Glutamatergic neuron (in vitro differentiated cells): ENCODE measurements at regions not wholly inside any gene's neighbourhood (a gene's known extent, or its start where the extent isn't known, plus 50 kb on each side); places are given as distances from the start of the nearest gene placed in this dataset.

ENCODE experiments used
- DNase-seq: peaks from one replicate; pipeline ENCODE4 v3.0.0; 2022
- H3K27ac Mint-ChIP-seq: one replicate; pipeline ENCODE4 v1.8.0; 2020; ENCODE audit warnings: mild to moderate bottlenecking, mixed read lengths, inconsistent platforms; ENCODE audit not compliant: unreplicated experiment
- H3K27me3 Mint-ChIP-seq: one replicate; pipeline ENCODE4 v1.8.0; 2020; ENCODE audit warnings: mild to moderate bottlenecking, moderate library complexity, mixed read lengths, inconsistent platforms; ENCODE audit not compliant: unreplicated experiment
- H3K36me3 Mint-ChIP-seq: one replicate; pipeline ENCODE4 v1.8.0; 2020; ENCODE audit warnings: mild to moderate bottlenecking, mixed read lengths, inconsistent platforms; ENCODE audit not compliant: unreplicated experiment
- H3K4me1 Mint-ChIP-seq: one replicate; pipeline ENCODE4 v1.8.0; 2020; ENCODE audit warnings: mild to moderate bottlenecking, low read depth, mixed read lengths, inconsistent platforms; ENCODE audit not compliant: unreplicated experiment
- H3K4me3 Mint-ChIP-seq: one replicate; pipeline ENCODE4 v1.8.0; 2020; ENCODE audit warnings: mild to moderate bottlenecking, mixed read lengths, inconsistent platforms; ENCODE audit not compliant: unreplicated experiment
- H3K9me3 Mint-ChIP-seq: one replicate; pipeline ENCODE4 v1.8.0; 2020; ENCODE audit warnings: mild to moderate bottlenecking, moderate library complexity, mixed read lengths, inconsistent platforms; ENCODE audit not compliant: unreplicated experiment
- CTCF ChIP-seq: fragments of 200-600 bp; sonication (generic); IDR thresholded peaks from one replicate; pipeline ENCODE4 v1.5.0; 2021; ENCODE audit not compliant: partially characterized antibody, unreplicated experiment

- no peak for DNase-seq
- Mint-ChIP-seq H3K4me3 (no peak overlapping the region), H3K4me1 (no peaks in the 10 kb centered on the region), H3K27ac (no peak overlapping the region), H3K36me3 (no peaks in the 10 kb centered on the region), H3K27me3 (no peaks in the 10 kb centered on the region), H3K9me3 (no peaks in the 10 kb centered on the region)
- TF ChIP-seq CTCF, result no peak
Measured at GRCh38 chr20:10741060-10741459, 67.3 kb upstream of the JAG1 start.

GRCh38 chr20:10745790-10746189 lies 72.0 kb upstream of the JAG1 start:
- no peak for TF ChIP-seq CTCF
- DNase-seq, result no peak
- Mint-ChIP-seq H3K36me3 (no peaks in the 10 kb centered on the region), H3K9me3 (no peaks in the 10 kb centered on the region), H3K27ac (no peak overlapping the region), H3K27me3 (no peaks in the 10 kb centered on the region), H3K4me1 (no peaks in the 10 kb centered on the region), H3K4me3 (no peak overlapping the region)

GRCh38 chr20:10747019-10747418 lies 73.2 kb upstream of the JAG1 start:
- H3K4me1 Mint-ChIP-seq, result no peaks in the 10 kb centered on the region
- H3K27ac Mint-ChIP-seq, result no peak overlapping the region
- no peak overlapping the region for H3K4me3 Mint-ChIP-seq
- H3K9me3 Mint-ChIP-seq, result no peaks in the 10 kb centered on the region
- no peaks in the 10 kb centered on the region for H3K36me3 Mint-ChIP-seq
- no peaks in the 10 kb centered on the region for H3K27me3 Mint-ChIP-seq
- no peak for DNase-seq
- no peak for TF ChIP-seq CTCF

- Mint-ChIP-seq H3K27ac (no peak overlapping the region), H3K27me3 (no peaks in the 10 kb centered on the region), H3K36me3 (no peaks in the 10 kb centered on the region), H3K4me1 (no peaks in the 10 kb centered on the region), H3K4me3 (no peak overlapping the region), H3K9me3 (no peaks in the 10 kb centered on the region)
- TF ChIP-seq CTCF, result no peak
- DNase-seq, result no peak
Measured at GRCh38 chr20:10749084-10749483, 75.3 kb upstream of the JAG1 start.

- no peak for TF ChIP-seq CTCF
- H3K9me3 Mint-ChIP-seq, result no peaks in the 10 kb centered on the region
Measured at GRCh38 chr20:10752206-10752605, 78.4 kb upstream of the JAG1 start.

More at GRCh38 chr20:10752206-10752605, 78.4 kb upstream of the JAG1 start:
- no peaks in the 10 kb centered on the region for H3K4me1 Mint-ChIP-seq
- H3K36me3 Mint-ChIP-seq, result no peaks in the 10 kb centered on the region
- DNase-seq, result no peak
- H3K4me3 Mint-ChIP-seq, result no peak overlapping the region
- no peaks in the 10 kb centered on the region for H3K27me3 Mint-ChIP-seq
- no peak overlapping the region for H3K27ac Mint-ChIP-seq
